ENCODE measurements at regions not wholly inside any gene's neighbourhood (a gene's known extent, or its start where the extent isn't known, plus 50 kb on each side); places are given as distances from the start of the nearest gene placed in this dataset.

GRCh38 chrX:5829469-5829868 lies 399.2 kb downstream of the NLGN4X start:
- DNase-seq (ENCODE audit: low read depth) = no peak

- DNase-seq (ENCODE audit: low read depth) = no peak
These were observed 399.6 kb downstream of the NLGN4X start for GRCh38 chrX:5829060-5829459.

- DNase-seq (ENCODE audit: low read depth) = no peak
These were observed 404.8 kb downstream of the NLGN4X start for GRCh38 chrX:5823903-5824302.

GRCh38 chrX:5810636-5811035 lies 418.0 kb downstream of the NLGN4X start:
- no peak for DNase-seq (ENCODE audit: low read depth)

GRCh38 chrX:5807181-5807580 lies 421.5 kb downstream of the NLGN4X start:
- no peak for DNase-seq (ENCODE audit: low read depth)

GRCh38 chrX:5802391-5802790 lies 426.3 kb downstream of the NLGN4X start:
- no peak for DNase-seq (ENCODE audit: low read depth)

GRCh38 chrX:5791721-5792120 lies 436.9 kb downstream of the NLGN4X start:
- no peak for DNase-seq (ENCODE audit: low read depth)

GRCh38 chrX:5788910-5789309 lies 439.8 kb downstream of the NLGN4X start:
- no peak for DNase-seq (ENCODE audit: low read depth)

- DNase-seq (ENCODE audit: low read depth) = no peak
These were observed 447.8 kb downstream of the NLGN4X start for GRCh38 chrX:5780821-5781220.

GRCh38 chrX:5775846-5776430 lies 452.7 kb downstream of the NLGN4X start:
- DNase-seq (ENCODE audit: low read depth) = peak; percentile 43

- DNase-seq (ENCODE audit: low read depth) = no peak
These were observed 454.2 kb downstream of the NLGN4X start for GRCh38 chrX:5774446-5774845.

GRCh38 chrX:5771441-5771840 lies 457.2 kb downstream of the NLGN4X start:
- no peak for DNase-seq (ENCODE audit: low read depth)

- DNase-seq (ENCODE audit: low read depth) = no peak
These were observed 472.1 kb downstream of the NLGN4X start for GRCh38 chrX:5756616-5757015.

GRCh38 chrX:5753291-5753690 lies 475.4 kb downstream of the NLGN4X start:
- no peak for DNase-seq (ENCODE audit: low read depth)

- no peak for DNase-seq (ENCODE audit: low read depth)
These were observed 475.8 kb downstream of the NLGN4X start for GRCh38 chrX:5752831-5753230.

GRCh38 chrX:5748586-5749150 lies 480.0 kb downstream of the NLGN4X start:
- DNase-seq (ENCODE audit: low read depth) = no peak

- no peak for DNase-seq (ENCODE audit: low read depth)
These were observed 482.4 kb downstream of the NLGN4X start for GRCh38 chrX:5746231-5746630.

- DNase-seq (ENCODE audit: low read depth) = no peak
These were observed 495.2 kb downstream of the NLGN4X start for GRCh38 chrX:5733501-5733900.

GRCh38 chrX:5730556-5730955 lies 498.1 kb downstream of the NLGN4X start:
- no peak for DNase-seq (ENCODE audit: low read depth)

- no peak for DNase-seq (ENCODE audit: low read depth)
These were observed 502.4 kb downstream of the NLGN4X start for GRCh38 chrX:5726224-5726623.

- no peak for DNase-seq (ENCODE audit: low read depth)
These were observed 504.5 kb downstream of the NLGN4X start for GRCh38 chrX:5724123-5724522.

GRCh38 chrX:5718651-5719050 lies 510.0 kb downstream of the NLGN4X start:
- no peak for DNase-seq (ENCODE audit: low read depth)

- DNase-seq (ENCODE audit: low read depth) = no peak
These were observed 512.0 kb downstream of the NLGN4X start for GRCh38 chrX:5716666-5717065.

GRCh38 chrX:5708251-5708650 lies 520.4 kb downstream of the NLGN4X start:
- DNase-seq (ENCODE audit: low read depth) = no peak

All from CMK (cell line).